ENCODE measurements at regions not wholly inside any gene's neighbourhood (a gene's known extent, or its start where the extent isn't known, plus 50 kb on each side); places are given as distances from the start of the nearest gene placed in this dataset.
"Not testable (repeated sequence)": the region's sequence is repeated elsewhere in the genome, so short reads cannot be mapped to it uniquely, and the experiment has no call there.

DNA sequence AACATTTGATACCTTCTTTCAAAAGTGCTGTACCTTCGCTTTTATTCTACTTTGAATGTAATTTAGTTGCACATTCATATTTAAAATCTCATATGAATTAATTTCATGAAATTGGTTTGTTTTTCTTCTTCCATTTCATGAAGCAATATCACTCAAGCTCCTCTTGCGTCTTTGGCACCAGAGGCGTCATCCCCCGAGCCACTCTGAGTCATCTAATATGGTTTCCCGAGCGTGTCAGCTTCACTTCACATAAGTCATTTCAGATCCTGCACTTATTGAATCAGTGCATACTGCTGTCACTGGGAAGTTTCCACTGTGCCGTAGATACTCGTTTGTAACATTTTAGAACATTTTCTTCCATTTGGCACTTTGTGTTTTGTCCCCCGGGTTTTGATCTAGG is 105.6 kb downstream of the SLC25A47 start:
- Histone ChIP-seq H3K9me3 (ENCODE audit: insufficient read depth, low read depth) (no peaks in the 10 kb centered on the region), H3K4me1 (replicated peaks; ENCODE audit: insufficient read depth) (peaks cover 17% of the 10 kb centered on the region), H4K20me1 (ENCODE audit: insufficient read depth) (peaks cover 4% of the 10 kb centered on the region; the same call in 1 of the 2 replicates), H3K27me3 (ENCODE audit: insufficient read depth, low read depth) (no peaks in the 10 kb centered on the region), H3K9me2 (ENCODE audit: insufficient read depth) (no peaks in the 10 kb centered on the region), H3K36me3 (ENCODE audit: low read depth) (no peaks in the 10 kb centered on the region), H3K27ac (no peak overlapping the region), H3K4me2 (no peak overlapping the region), H3F3A (ENCODE audit: insufficient read depth, low read depth) (peaks cover 10% of the 10 kb centered on the region; the same call in 1 of the 2 replicates), H3K79me2 (ENCODE audit: low read depth) (no peaks in the 10 kb centered on the region), H3K4me3 (no peak overlapping the region), H2AFZ (no peak overlapping the region)
- intact Hi-C loops (cut with micrococcal nuclease; ENCODE audit: unreplicated experiment) = no loop called here
- TF ChIP-seq CTCF (conservative IDR thresholded peaks at IDR 0.05) (no peak), EZH2 (IDR thresholded peaks at IDR 0.05; ENCODE audit: low read depth) (no peak)
- no peak for DNase-seq
- ChIA-PET POLR2A (ENCODE audit: unreplicated experiment) (no interaction called here), CTCF (no interaction called here)
- no TSS peak for BruUV-seq (replicated peaks)

GRCh38 chr14:100429537-100429936 is 106.4 kb downstream of the SLC25A47 start:
- intact Hi-C loops (cut with micrococcal nuclease; ENCODE audit: unreplicated experiment) = no loop called here
- no peak overlapping the region for H2AFZ ChIP-seq
- BruUV-seq (replicated peaks) = no TSS peak
- DNase-seq = no peak
- H3K4me1 ChIP-seq (replicated peaks; ENCODE audit: insufficient read depth) = peaks cover 10% of the 10 kb centered on the region
- no peaks in the 10 kb centered on the region for H3K27me3 ChIP-seq (ENCODE audit: insufficient read depth, low read depth)
- peaks cover 7% of the 10 kb centered on the region; the same call in 1 of the 2 replicates for H3F3A ChIP-seq (ENCODE audit: insufficient read depth, low read depth)
- H3K9me2 ChIP-seq (ENCODE audit: insufficient read depth) = no peaks in the 10 kb centered on the region
- no peaks in the 10 kb centered on the region for H3K36me3 ChIP-seq (ENCODE audit: low read depth)
- POLR2A ChIA-PET (ENCODE audit: unreplicated experiment) = no interaction called here
- CTCF ChIA-PET = no interaction called here
- H3K79me2 ChIP-seq (ENCODE audit: low read depth) = no peaks in the 10 kb centered on the region
- H3K27ac ChIP-seq = no peak overlapping the region
- TF ChIP-seq CTCF (conservative IDR thresholded peaks at IDR 0.05) (no peak), EZH2 (IDR thresholded peaks at IDR 0.05; ENCODE audit: low read depth) (no peak)
- no peak overlapping the region for H3K4me3 ChIP-seq
- peaks cover 4% of the 10 kb centered on the region; the same call in 1 of the 2 replicates for H4K20me1 ChIP-seq (ENCODE audit: insufficient read depth)
- no peak overlapping the region for H3K4me2 ChIP-seq
- no peaks in the 10 kb centered on the region for H3K9me3 ChIP-seq (ENCODE audit: insufficient read depth, low read depth)

DNA sequence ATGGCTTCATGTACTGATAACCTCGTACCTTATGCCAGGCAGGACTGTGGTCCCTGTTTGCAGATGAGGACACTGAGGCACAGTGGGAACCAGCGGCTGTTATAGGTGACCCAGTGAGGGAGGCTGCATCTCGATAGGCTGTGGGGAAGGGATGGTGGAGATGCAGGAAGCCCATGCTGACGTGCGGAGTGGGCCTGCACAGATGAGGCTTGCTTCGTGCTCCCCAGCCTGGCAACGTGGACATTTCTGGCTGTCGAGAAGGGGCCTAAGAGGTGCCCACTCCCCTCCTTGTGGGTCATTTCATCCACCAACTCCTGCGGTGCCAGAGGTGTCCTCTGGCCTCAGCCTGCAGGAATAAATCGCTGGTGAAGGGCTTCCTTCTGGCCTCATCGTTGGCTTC is 107.4 kb downstream of the SLC25A47 start:
- H3K4me2 ChIP-seq = no peak overlapping the region
- POLR2A ChIA-PET (ENCODE audit: unreplicated experiment) = no interaction called here
- BruUV-seq (replicated peaks) = no TSS peak
- intact Hi-C loops (cut with micrococcal nuclease; ENCODE audit: unreplicated experiment) = no loop called here
- CTCF ChIA-PET = no interaction called here
- H3K79me2 ChIP-seq (ENCODE audit: low read depth) = no peaks in the 10 kb centered on the region
- no peak overlapping the region for H2AFZ ChIP-seq
- H3K27me3 ChIP-seq (ENCODE audit: insufficient read depth, low read depth) = no peaks in the 10 kb centered on the region
- H3K27ac ChIP-seq = no peak overlapping the region
- no peaks in the 10 kb centered on the region for H3F3A ChIP-seq (ENCODE audit: insufficient read depth, low read depth)
- no peak overlapping the region for H3K4me3 ChIP-seq
- no peaks in the 10 kb centered on the region for H3K9me3 ChIP-seq (ENCODE audit: insufficient read depth, low read depth)
- no peaks in the 10 kb centered on the region; the same call in 1 of the 2 replicates for H3K4me1 ChIP-seq (replicated peaks; ENCODE audit: insufficient read depth)
- no peaks in the 10 kb centered on the region for H3K36me3 ChIP-seq (ENCODE audit: low read depth)
- H4K20me1 ChIP-seq (ENCODE audit: insufficient read depth) = no peaks in the 10 kb centered on the region
- DNase-seq = no peak
- no peaks in the 10 kb centered on the region for H3K9me2 ChIP-seq (ENCODE audit: insufficient read depth)
- TF ChIP-seq EZH2 (IDR thresholded peaks at IDR 0.05; ENCODE audit: low read depth) (no peak), CTCF (conservative IDR thresholded peaks at IDR 0.05) (no peak)

DNA sequence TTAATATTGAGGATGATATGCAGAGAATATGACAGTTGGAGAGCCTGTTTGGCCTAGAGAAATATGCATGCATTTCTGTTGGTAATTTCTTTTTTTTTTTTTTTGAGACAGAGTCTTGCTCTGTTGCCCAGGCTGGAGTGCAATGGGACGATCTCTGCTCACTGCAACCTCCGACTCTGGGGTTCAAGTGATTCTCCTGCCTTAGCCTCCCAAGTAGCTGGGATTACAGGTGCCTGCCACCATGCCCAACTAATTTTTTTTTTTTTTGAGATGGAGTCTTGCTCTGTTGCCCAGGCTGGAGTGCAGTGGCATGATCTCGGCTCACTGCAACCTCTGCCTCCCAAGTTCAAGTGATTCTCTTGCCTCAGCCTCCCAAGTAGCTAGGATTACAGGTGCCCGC is 108.3 kb downstream of the SLC25A47 start:
- H3K4me3 ChIP-seq; H3K4me2 ChIP-seq; H3K4me1 ChIP-seq (replicated peaks; ENCODE audit: insufficient read depth); H4K20me1 ChIP-seq (ENCODE audit: insufficient read depth); H3F3A ChIP-seq (ENCODE audit: insufficient read depth, low read depth); H3K36me3 ChIP-seq (ENCODE audit: low read depth); H3K27me3 ChIP-seq (ENCODE audit: insufficient read depth, low read depth); POLR2A ChIA-PET (ENCODE audit: unreplicated experiment); H3K79me2 ChIP-seq (ENCODE audit: low read depth); BruUV-seq (replicated peaks); DNase-seq; H2AFZ ChIP-seq; intact Hi-C loops (cut with micrococcal nuclease; ENCODE audit: unreplicated experiment); H3K9me3 ChIP-seq (ENCODE audit: insufficient read depth, low read depth); H3K27ac ChIP-seq; CTCF ChIA-PET; H3K9me2 ChIP-seq (ENCODE audit: insufficient read depth): not testable (repeated sequence)
